HG03354 (cell line): ENCODE measurements at regions not wholly inside any gene's neighbourhood (a gene's known extent, or its start where the extent isn't known, plus 50 kb on each side); places are given as distances from the start of the nearest gene placed in this dataset.
"Not testable (repeated sequence)": the region's sequence is repeated elsewhere in the genome, so short reads cannot be mapped to it uniquely, and the experiment has no call there.

Experiments
- ATAC-seq: cut with Tn5 transposase; IDR thresholded peaks from one replicate; pipeline ENCODE4 v1.9.1; 2021; ENCODE audit warnings: mild to moderate bottlenecking; ENCODE audit not compliant: unreplicated experiment, poor library complexity, severe bottlenecking

DNA sequence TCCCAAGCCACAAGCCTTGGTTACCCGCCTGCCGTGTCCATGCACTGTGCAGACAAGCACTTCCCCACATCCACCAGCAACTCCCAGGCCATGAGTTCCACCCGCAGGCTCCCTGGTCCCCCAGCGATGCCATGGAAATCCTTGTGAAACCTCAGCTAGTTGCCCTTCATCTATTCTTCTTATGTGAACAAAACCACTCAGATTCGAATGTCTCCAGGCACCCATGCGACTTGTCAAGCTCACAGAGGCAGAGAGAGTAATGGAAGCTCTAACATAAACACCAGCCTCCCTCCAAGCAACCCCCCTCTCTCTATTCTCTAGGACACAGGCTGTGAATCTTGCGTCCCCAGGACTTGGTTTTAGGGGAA lies 182.6 kb downstream of the C16orf95 start:
- ATAC-seq = no peak

DNA sequence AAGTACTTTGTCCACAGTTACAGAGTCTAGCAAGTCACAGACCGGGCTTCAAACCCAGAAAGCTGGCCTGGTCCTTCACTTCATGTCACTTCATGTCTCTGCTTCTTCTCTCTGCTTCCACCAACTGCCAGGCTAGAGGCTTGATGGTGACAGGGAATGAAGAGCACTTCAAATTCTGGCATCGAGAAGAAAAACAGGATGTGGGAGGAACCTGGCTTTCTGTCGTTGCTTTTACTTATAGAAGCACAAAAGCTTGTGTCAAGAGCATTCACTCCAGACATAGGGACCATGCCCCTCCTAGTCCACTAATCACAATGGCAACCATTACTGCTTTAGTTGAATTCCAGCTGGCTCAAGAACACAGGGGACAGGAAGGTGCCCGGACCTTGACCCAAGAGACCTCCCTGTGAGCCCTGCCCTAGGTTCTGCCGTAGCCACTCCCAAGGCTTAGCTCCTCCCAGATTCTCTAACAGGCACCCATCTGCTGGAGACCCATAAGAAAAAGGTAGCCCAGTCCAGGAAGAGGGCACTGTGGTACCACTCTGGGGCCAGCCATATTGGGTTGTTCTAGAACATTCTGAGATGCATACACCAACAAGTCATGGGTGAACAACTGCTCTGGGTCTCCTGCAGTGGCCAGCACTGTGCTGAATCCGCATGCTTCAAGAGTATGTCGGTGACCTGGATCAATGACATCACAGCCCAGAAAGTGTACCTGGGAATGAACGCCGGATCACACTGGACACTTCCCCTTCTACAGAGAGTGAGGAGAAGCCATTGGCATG lies 181.8 kb downstream of the C16orf95 start:
- ATAC-seq = no peak

DNA sequence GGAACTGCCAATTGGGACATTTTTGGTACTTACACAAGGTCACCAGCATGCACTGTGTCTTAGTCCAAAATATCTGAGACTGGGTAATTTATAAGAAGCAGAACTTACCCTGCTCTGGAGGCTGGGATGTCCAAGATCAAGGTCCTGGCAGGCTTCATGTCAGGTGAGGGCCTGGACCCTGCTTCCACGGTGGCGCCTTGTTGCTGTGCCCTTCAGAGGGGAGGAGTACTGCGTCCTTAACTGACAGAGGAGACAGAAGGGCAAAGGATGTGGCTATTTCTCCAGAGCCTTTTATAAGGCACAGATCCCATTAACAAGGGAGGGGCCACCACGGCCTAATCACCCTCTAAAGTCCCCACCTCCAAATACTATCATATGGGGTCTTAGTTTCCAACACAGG lies 178.9 kb downstream of the C16orf95 start:
- no peak for ATAC-seq

DNA sequence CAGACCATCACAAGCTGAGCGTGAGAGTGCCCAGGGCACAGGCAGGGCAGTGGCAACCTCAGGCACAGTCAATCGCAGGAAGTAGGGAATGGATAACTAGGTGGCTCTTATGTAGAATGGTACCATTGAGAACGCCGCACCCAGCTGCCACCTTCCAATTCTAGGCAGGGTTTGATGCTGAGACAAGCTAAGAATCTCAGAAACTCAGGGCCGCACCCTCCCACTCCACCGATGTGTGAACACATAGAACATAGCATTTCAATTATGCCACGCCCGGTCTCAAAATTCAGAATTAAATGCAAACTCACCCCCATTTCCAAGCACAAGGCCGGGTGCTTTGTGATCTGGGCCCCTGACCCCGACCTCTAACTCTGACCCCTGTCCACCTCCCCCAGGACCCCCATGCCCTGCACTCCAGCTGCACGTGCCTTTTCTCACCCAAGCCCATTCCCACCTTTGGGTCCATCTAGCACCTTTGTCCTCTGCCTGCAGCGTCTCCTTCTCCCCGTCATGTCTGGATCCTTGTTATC lies 178.4 kb downstream of the C16orf95 start:
- no peak for ATAC-seq

DNA sequence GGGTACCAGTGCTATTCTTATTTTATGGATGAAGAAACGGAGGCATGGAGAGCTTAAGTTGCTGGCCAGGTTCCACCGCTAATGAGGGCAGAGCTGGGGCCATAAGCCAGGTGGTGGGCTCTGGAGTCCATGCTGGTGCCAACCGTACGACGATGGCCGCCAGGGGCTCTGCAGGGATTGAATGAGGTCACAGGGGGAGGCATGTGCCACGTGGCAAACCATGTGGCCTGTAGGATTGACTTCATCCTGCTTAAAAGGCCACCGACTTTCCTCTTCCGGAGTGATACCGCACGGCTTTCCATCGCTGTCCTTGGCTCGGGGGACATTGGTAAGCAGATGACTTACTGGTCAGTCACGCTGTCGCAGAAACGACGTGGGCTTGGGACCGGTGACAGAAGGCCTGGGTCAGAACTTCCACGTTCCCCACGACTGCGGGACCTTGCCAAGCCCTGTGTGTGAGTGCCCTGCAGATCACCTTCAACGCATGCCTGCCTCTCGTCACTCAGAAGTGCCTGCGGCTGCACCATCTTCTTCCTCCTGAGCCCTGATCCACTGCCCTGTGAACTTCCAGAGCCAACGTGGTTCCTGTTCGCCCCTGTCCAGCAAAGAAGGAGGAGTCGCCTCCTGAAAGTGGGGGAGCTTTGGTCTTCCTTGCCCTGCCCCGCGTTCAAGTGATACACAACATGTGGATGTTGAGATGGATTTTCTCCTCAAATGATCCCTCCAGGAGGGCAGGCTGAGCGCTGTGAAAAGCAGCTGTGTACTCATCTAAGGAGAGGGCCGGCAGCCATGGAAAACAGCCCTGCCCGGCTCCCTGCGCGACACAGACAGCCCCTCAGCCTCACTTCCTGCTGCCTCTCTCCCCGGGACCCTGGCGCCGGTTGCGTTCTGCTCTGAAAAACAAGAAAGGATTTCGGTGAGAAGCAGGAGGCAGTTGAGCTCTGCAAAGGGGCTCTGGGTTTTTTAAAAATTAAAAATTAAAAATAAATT lies 176.7 kb downstream of the C16orf95 start:
- no peak for ATAC-seq

DNA sequence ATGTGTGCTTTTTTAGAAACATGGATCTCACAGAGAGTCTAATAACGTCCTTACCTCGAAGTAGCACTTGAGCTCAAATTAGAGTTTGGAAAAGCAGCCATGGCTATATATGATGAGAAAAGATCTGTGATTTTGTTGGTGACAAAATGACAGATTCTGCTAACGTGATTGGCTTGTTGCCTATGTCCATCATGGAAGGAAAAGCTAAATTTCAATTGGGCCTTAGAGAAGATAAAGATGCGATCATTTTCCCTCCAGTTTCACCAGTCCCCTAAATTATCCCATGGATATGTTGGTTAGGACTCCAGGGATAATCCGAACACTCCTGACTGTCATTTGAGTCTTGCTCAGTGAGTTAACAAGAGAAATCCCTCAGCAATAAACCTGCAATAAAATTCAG lies 175.8 kb downstream of the C16orf95 start:
- no peak for ATAC-seq

DNA sequence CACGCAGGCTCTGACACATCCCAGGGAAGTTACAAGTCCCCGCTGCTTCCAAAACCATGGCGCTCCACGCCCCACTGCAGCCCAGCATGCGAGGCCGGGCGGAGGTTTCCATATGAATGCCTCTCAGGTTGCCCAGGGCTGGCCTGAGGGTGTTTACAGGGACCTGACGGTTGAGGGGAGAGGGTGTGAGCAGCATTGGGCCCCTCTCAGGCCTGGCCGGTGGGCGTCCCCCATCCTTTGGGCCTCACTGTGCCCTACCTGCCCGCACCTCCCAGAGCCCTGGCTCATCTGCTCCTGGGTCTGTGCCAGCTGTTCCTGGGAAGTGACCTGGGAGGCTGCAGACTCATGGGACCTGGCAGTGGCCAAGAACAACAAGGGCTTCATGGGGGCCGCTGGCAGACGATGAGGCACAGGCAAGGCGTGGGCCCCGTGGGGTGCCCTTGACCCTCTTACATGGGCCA lies 173.5 kb downstream of the C16orf95 start:
- no peak for ATAC-seq

DNA sequence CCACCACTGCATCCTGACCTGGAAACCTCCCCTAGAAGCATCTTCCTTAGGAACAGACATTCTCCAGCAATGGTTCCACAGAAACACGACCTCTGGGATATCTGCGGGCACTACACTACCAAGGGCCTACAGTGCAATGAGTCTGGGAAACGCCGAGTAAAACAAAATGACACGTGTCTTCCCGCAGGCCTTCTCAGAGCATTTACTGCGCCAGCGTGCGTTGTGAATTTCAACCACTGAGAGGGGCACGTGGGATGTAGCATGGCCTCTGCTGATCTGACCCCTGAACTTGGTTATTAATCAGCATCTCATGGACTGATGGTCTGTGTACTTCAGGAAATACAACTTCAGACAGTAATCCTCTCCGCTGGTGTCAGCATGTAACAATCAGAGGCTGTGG lies 173.0 kb downstream of the C16orf95 start:
- ATAC-seq = no peak

DNA sequence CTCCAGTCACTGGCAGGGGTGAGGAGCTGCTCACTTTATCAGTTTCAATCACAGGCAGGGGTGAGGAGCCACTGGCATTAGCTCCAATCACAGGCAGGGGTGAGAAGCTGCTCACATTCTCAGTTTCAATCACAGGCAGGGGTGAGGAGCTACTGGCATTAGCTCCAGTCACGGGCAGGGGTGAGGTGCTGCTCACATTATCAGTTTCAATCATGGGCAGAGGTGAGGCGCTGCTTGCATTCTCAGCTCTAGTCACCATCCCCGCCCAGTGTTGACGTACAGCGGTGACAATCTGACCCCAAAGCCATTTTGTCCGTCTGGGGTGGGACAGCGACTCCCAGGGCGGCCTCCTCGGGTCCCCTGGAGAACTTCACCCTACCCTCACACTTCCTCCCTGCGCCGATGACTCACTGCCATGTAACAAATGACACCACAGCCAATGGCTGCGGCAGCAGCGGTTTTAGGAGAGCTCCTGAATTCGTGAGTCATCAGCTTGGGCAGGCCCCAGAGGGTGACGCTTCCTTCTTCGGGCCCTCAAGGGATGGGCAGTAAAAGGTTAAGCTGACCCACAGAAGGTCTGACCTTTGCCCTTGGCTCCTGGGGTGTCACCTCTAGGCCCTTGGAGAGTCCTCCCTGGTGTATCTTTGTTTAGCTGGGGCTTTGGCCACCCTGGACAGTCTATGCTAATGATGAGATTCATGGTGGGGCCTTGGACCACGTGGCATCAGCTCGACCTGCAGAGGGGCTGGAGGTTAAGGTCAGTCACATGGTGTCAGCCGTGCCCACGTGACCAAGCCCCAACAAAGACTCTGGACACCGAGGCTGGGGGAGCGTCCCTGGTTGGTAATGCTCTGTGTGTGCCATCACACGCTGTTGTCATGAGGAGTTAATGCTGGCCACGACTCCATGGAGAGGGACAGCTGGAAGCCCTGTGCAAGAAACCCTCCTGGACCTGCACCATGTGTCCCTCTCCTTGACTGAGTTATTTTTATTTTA lies 171.7 kb downstream of the C16orf95 start:
- ATAC-seq = no peak

DNA sequence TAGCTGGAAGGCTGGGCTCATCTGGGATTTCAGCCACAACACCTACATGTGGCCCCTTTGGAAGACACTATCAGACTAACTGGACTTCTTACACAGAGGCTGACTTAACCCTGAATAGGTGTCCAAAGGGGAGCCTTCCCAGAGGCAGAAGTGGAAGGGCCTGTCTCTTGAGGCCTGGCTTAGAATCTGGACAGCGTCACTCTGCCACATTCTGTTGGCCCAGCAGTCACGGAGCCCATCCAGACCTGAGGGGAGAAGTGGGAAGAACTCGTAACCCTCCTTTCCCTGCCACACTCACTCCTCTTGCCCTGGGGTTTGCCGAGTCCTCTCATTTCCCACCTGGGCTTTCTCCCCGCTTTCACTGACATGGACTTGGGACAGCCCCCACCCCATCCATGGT lies 170.5 kb downstream of the C16orf95 start:
- ATAC-seq = no peak

DNA sequence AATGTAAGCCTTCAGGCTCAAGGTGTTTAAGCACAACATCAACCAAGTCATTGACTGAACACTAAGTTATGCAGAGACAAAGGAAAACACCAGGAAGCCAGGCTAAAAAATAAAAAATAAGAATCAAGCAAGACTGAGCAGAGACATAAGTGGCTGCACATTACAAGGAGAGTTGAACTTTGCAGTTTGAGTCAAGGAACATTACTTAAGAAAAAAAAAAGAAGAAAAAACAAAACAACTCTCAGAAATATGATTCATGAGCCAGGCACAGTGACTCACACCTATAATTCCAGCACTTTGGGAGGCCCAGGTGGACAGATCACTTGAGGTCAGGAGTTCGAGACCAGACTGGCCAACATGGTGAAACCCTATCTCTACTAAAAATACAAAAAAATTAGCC lies 168.1 kb downstream of the C16orf95 start:
- no peak for ATAC-seq

DNA sequence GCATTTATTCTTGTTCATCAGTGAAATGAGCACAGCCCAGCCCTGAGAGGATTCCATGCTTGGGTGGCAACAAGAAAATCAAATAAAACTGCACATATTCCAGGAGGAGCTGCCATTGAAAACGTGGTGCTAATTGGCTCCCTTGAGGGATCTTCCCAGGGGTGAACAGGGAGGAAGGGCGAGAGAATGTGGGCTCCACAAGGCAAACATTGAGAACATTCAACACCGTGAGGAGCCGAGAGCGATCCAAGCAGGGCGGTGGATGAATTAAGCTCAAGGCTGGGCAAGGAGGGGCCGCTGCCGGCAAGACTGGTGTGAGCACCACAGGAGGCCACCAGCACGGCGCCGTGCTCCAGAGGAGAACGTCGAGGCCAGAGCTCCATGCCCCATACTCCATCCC lies 166.9 kb downstream of the C16orf95 start:
- ATAC-seq = no peak

DNA sequence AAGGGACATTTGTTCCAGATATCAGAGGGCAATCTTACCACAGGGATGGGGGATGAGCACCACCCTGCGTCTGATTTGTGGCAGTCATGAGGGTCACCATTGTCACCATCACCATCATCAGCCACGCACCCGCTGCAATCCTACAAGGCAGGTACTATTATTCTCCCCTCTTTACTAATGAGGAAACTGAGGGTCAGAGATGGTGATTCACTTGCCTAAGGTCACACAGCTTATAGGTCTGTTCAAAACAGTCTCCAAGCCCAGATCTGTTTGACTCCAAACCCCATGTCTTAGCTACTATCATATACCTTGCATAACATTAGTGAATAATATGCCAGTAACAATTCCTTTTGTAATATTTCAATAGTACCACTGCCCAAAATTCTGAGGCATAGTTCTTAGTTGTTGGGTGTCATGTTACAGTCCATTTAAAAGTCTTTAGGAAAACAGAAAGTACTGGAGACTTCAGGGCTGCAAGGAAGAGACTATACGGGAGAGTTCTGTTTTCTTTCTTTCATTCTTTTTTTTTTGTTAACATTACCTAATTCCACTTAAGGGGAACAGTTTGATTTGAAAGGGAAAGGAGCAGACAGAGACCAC lies 166.4 kb downstream of the C16orf95 start:
- no peak for ATAC-seq

DNA sequence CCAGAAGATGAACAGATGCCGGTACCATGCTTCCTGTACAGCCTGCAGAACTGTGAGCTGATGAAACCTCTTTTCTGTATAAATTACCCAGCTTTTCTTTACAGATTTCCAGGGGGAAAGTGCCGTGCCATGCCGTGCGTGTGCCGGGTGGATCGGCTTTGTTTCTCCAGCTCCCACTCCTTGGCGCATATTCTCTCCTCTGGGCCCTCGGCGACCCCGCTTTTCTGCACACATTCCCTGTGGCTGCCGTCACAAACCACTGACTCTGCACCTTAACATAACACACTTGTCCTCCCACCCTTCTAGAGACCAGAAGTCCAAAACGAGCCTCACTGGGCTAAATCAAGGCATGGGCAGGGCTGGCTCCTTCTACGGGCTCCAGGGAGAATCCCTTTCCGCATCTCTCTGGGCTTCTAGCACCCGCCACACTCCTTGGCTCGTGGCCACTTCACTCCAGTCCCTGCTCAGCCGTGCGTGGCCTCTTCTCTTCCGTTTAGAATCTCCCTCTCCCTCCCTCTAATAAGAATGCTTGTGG lies 164.9 kb downstream of the C16orf95 start:
- no peak for ATAC-seq

DNA sequence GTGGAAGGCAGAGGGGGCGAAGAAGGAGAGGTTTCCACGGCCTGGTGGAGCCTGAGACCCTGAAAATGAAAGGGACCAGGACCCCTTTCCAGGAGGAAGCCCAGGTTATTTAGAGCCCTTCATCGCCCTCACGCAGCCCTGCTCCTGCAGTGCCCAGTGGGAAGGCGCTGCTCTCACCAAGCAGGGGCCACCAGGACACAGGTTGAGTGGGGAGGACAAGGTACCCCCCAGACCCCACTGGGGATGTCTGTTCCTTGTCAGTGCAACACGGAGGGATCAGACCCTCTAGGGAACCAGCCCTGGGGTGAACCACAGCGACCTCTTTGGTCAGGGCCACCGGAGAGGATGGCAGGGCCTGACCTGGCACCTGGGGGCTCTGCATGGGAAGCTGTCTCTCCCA lies 163.9 kb downstream of the C16orf95 start:
- no peak for ATAC-seq

DNA sequence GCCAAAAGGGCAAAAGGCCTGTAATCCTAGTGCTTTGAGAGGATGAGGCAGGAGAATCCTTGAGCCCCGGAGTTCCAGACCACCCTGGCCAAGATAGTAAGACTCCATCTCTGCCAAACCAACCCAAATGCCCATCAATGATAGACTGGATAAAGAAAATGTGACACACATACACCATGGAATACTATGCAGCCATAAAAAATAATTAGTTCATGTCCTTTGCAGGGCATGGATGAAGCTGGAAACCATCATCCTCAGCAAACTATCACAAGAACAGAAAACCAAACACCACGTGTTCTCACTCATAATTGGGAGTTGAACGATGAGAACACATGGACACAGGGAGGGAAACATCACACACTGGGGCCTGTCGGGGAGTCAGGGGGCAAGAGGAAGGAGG lies 161.9 kb downstream of the C16orf95 start:
- not testable (repeated sequence) for ATAC-seq

DNA sequence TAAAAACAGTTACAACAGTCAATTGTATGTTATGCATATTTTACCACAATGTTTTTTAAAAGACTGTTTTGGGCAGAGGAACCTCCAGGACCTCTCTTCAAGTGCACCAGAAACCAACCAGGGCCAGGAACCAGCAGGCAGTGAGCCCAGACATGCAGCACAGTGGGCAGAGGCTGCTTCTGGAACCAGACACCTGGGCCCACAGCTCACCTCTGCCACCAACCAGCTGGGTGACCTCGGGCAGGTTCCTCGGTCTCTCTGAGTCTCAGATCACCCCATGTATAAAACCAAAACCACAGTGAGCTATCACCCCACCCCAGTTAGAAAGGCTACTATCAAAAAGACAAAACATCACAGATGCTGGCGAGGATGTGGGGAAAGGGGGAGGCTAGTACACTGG lies 161.0 kb downstream of the C16orf95 start:
- no peak for ATAC-seq

DNA sequence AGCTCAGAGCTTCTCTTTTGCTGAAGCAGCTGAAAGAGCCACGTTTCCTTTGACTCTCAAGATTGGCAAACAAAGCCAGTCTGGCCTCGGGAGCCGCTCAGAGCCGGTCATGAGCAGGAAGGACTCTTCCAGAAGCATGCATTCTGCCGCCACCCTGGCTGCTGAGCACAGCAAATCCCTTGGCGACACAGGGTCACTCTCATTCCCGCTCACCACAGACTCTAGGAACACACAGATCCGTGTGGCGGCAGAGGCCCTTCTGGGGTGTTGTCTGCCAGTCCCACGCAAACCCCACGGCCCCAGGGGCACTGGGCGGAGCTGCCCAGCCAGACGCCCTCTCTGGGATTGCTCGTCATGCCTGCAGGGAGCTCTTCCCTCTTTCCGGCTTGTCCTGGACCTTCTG lies 157.0 kb downstream of the C16orf95 start:
- no peak for ATAC-seq
